ENCODE measurements at regions not wholly inside any gene's neighbourhood (a gene's known extent, or its start where the extent isn't known, plus 50 kb on each side); places are given as distances from the start of the nearest gene placed in this dataset.

DNA sequence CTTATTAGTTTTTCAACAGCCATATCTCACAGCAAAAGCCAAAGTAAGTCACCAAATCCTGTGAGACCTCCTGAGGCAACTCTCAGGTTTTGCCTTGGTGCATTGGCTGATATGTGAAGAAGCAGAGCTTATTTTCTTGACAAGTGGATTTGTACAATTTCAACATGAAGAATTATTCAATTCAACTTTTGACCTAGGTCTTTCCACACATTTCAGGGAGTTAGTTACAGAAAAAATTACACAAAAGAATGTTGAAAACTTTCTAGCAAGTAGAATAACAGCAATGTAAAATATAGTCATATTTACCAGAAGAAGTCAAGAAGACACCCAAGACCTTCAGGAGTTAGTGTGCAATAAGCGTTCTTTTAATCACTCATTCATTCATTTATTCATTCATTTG is 62.4 kb upstream of the ADRB2 start:
- TF ChIP-seq, protein P1, sequence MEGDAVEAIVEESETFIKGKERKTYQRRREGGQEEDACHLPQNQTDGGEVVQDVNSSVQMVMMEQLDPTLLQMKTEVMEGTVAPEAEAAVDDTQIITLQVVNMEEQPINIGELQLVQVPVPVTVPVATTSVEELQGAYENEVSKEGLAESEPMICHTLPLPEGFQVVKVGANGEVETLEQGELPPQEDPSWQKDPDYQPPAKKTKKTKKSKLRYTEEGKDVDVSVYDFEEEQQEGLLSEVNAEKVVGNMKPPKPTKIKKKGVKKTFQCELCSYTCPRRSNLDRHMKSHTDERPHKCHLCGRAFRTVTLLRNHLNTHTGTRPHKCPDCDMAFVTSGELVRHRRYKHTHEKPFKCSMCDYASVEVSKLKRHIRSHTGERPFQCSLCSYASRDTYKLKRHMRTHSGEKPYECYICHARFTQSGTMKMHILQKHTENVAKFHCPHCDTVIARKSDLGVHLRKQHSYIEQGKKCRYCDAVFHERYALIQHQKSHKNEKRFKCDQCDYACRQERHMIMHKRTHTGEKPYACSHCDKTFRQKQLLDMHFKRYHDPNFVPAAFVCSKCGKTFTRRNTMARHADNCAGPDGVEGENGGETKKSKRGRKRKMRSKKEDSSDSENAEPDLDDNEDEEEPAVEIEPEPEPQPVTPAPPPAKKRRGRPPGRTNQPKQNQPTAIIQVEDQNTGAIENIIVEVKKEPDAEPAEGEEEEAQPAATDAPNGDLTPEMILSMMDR (IDR thresholded peaks at IDR 0.05 in 4 of 5, conservative IDR thresholded peaks at IDR 0.05 in 1 of 5) = no peak
- no peak for TF ChIP-seq POLR2A (IDR thresholded peaks at IDR 0.05)

Data from gastrocnemius medialis (tissue), 4 donors.